ENCODE measurements at regions not wholly inside any gene's neighbourhood (a gene's known extent, or its start where the extent isn't known, plus 50 kb on each side); places are given as distances from the start of the nearest gene placed in this dataset.

DNA sequence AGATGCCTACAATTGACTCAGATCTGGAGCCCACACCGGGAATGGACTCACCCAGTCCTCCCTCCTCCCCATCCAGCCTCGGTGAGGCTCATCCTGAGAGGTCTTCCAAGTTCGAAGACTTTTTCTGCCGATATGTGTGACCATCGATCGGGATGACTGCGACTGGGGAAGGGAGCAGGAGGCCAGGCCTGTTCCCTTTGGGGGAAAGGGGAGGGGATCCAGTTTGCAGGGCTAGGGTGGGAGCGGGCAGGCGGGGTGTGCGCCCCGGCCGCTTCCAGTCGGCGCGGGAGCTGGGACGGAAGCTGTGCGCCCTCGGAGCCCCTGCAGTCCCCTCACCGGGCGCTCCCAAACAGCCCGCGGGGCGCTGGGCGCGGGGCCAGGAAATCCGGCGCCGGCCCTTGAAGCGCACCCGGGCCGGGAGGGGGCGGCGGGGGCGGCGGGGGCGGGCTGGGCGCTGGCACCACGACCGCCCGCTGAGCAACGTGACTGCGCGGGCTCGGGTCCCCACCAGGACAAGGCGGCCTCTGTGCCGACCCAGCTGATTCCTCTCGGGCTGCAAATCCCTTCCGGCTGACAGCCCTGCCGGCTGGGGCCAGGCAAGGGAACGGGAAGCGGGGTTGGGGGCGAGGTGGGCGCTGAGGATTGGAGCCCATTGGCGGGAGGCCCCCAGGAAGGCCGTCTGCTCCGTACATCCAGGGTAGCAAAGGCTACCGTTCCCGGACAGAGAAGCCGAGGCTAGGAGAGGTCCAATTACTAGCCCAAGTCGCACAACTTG is 103.9 kb downstream of the EBNA1BP2 start:
- TF ChIP-seq POLR2AphosphoS5 (IDR thresholded peaks at IDR 0.05; ENCODE audit: insufficient read depth in 1 of 2, low read depth in 1 of 2) (no peak), POLR2A (IDR thresholded peaks at IDR 0.05) (no peak)
- TF ChIP-seq, protein P1, sequence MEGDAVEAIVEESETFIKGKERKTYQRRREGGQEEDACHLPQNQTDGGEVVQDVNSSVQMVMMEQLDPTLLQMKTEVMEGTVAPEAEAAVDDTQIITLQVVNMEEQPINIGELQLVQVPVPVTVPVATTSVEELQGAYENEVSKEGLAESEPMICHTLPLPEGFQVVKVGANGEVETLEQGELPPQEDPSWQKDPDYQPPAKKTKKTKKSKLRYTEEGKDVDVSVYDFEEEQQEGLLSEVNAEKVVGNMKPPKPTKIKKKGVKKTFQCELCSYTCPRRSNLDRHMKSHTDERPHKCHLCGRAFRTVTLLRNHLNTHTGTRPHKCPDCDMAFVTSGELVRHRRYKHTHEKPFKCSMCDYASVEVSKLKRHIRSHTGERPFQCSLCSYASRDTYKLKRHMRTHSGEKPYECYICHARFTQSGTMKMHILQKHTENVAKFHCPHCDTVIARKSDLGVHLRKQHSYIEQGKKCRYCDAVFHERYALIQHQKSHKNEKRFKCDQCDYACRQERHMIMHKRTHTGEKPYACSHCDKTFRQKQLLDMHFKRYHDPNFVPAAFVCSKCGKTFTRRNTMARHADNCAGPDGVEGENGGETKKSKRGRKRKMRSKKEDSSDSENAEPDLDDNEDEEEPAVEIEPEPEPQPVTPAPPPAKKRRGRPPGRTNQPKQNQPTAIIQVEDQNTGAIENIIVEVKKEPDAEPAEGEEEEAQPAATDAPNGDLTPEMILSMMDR (IDR thresholded peaks at IDR 0.05): no peak
- Histone ChIP-seq H3K27ac (peak overlapping the region; percentile 78), H3K27me3 (no peaks in the 10 kb centered on the region), H3K36me3 (no peaks in the 10 kb centered on the region), H3K4me3 (peak overlapping the region; percentile 43 to 44), H3K4me1 (peaks cover 36% of the 10 kb centered on the region), H3K9me3 (no peaks in the 10 kb centered on the region)
- DNase-seq (ENCODE audit: extremely low spot score in 2 of 2): no peak
- intact Hi-C loops (cut with DNase I): no loop called here

DNA sequence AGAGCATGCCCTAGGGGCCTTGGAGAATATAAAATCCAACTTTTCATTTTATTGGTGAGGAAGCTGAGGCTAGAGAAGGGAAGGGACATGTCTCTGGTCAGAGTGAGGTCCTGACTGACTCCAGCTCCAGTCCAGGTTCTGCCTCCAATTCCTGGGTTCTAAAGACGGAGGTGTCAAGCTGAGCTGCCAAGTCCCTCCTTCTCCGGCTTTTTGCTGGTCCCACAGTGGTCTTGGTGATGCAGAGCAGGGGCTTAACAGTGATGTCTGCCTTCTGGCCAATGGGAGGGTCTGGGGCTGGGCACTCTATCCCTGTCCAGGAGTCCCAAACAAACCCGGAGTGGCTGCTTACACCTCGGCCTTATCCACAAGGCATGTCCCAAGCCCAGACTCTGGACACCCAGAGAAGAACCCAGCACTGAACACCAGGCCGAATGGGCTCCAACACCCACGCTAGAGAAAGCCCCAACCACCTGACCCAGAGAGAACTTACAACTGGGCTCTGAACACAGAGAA is 104.8 kb downstream of the EBNA1BP2 start:
- no peaks in the 10 kb centered on the region for H3K36me3 ChIP-seq
- H3K4me3 ChIP-seq: no peak overlapping the region
- peak overlapping the region; percentile 78 for H3K27ac ChIP-seq
- no peaks in the 10 kb centered on the region for H3K27me3 ChIP-seq
- peaks cover 36% of the 10 kb centered on the region for H3K4me1 ChIP-seq
- H3K9me3 ChIP-seq: no peaks in the 10 kb centered on the region
- intact Hi-C loops (cut with DNase I): no loop called here
- DNase-seq (ENCODE audit: extremely low spot score in 2 of 2): no peak
- TF ChIP-seq POLR2A (IDR thresholded peaks at IDR 0.05) (no peak), POLR2AphosphoS5 (IDR thresholded peaks at IDR 0.05; ENCODE audit: insufficient read depth in 1 of 2, low read depth in 1 of 2) (no peak)
- TF ChIP-seq, protein P1 (IDR thresholded peaks at IDR 0.05): no peak

DNA sequence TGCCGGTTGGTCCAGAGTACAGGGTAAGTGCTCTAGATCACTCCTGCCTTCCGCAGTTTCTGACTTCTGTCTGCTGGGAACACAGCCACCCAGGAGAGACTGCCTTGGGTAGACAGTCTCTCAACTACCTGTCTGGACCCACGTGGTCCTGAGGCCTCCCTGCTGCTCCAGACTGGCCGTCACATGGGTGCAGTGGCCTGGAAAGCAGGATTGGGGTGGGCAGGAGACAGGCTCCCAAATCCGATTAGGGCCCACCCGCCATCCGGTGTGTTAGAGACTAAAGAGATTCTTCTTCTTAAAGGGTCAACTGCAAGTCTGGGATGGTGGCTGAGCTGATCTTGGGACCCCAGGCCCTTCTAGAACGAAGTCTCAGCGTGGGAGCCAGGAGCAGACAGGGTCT is 105.5 kb downstream of the EBNA1BP2 start:
- no peak overlapping the region for H3K4me3 ChIP-seq
- H3K27ac ChIP-seq: no peak overlapping the region
- no peak for TF ChIP-seq POLR2A (IDR thresholded peaks at IDR 0.05)
- no peak for TF ChIP-seq POLR2AphosphoS5 (IDR thresholded peaks at IDR 0.05; ENCODE audit: insufficient read depth in 1 of 2, low read depth in 1 of 2)
- TF ChIP-seq, protein P1 (IDR thresholded peaks at IDR 0.05): no peak
- intact Hi-C loops (cut with DNase I): no loop called here
- H3K27me3 ChIP-seq: no peaks in the 10 kb centered on the region
- no peak for DNase-seq (ENCODE audit: extremely low spot score in 2 of 2)
- peaks cover 36% of the 10 kb centered on the region for H3K4me1 ChIP-seq
- H3K36me3 ChIP-seq: no peaks in the 10 kb centered on the region
- H3K9me3 ChIP-seq: no peaks in the 10 kb centered on the region

DNA sequence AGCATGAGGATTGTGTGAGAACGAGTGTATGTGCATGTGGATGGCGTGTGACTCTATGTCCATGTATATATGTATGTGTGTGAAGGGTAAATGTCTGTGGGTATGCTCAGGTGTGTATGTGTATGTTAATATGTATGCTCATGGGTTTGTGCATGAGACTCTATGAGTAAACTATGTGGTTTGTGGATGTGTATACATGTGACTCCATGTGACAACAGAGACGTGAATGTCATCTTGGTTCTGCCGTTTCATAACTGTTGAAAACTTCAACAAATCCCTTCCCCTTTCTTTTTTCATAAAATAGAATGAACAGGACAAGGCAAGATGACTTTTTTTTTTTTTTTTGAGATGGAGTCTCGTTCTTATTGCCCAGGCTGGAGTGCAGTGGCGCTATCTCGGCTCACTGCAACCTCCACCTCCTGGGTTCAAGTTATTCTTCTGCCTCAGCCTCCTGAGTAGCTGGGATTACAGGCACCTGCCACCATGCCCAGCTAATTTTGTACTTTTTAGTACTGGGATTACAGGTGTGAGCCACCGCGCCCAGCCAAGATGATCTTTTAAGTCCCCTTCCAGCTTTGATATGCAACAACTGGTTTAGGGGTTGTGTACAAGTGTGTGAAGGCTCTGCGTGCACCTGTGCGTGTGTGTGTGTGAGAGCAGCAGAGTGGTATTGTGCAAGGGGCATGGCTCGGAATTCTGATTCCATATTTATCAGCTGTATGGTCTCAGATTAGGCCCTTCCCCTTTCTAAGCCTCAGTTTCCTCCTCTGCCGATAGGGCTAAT is 106.3 kb downstream of the EBNA1BP2 start:
- Histone ChIP-seq H3K36me3 (no peaks in the 10 kb centered on the region), H3K4me3 (no peak overlapping the region), H3K27me3 (no peaks in the 10 kb centered on the region), H3K27ac (no peak overlapping the region), H3K9me3 (no peaks in the 10 kb centered on the region), H3K4me1 (peaks cover 36% of the 10 kb centered on the region)
- intact Hi-C loops (cut with DNase I): no loop called here
- TF ChIP-seq POLR2AphosphoS5 (IDR thresholded peaks at IDR 0.05; ENCODE audit: insufficient read depth in 1 of 2, low read depth in 1 of 2): no peak
- DNase-seq (ENCODE audit: extremely low spot score in 2 of 2): no peak

DNA sequence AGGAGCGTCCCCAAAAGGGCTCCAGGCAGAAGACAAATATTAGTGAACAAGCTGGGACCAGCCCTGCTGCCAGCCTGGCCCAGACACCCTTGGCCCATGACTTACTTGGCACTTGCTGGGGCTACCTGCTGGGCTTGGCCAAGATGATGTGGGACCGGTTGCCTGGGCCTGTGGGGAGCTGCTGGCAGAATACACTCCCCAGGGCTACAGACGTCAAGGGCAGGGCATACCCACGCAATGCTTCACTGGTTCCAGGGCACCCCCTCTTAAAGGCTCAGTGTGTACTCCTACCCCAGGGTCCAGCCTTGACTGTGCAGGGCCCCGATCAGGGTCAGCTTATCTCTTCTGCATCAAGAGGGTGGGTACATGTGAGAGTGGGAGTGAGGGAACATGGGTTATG is 106.5 kb upstream of the SLC2A1 start:
- TF ChIP-seq POLR2A (IDR thresholded peaks at IDR 0.05) (no peak), POLR2AphosphoS5 (IDR thresholded peaks at IDR 0.05; ENCODE audit: insufficient read depth in 1 of 2, low read depth in 1 of 2) (no peak)
- TF ChIP-seq, protein P1 (IDR thresholded peaks at IDR 0.05): no peak
- Histone ChIP-seq H3K4me1 (peaks cover 35% of the 10 kb centered on the region), H3K27ac (no peak overlapping the region), H3K9me3 (no peaks in the 10 kb centered on the region), H3K27me3 (no peaks in the 10 kb centered on the region), H3K4me3 (no peak overlapping the region), H3K36me3 (no peaks in the 10 kb centered on the region)
- intact Hi-C loops (cut with DNase I): no loop called here
- DNase-seq (ENCODE audit: extremely low spot score in 2 of 2): no peak

Measured in vagina (tissue), 2 donors.